Forelimb muscle (tissue), 1 donor: ENCODE measurements at regions not wholly inside any gene's neighbourhood (a gene's known extent, or its start where the extent isn't known, plus 50 kb on each side); places are given as distances from the start of the nearest gene placed in this dataset.
"Not testable (repeated sequence)": the region's sequence is repeated elsewhere in the genome, so short reads cannot be mapped to it uniquely, and the experiment has no call there.

ENCODE experiments used
- DNase-seq: peaks from one replicate; pipeline ENCODE4 v3.0.0-alpha.2; 2013; ENCODE audit warnings: low read depth

- DNase-seq: no peak
Measured at GRCh38 chr2:7145707-7146106, 228.5 kb downstream of the RNF144A start.

- no peak for DNase-seq
Measured at GRCh38 chr2:7146151-7146550, 228.9 kb downstream of the RNF144A start.

- DNase-seq: no peak
Measured at GRCh38 chr2:7154656-7155055, 237.4 kb downstream of the RNF144A start.

- DNase-seq: no peak
Measured at GRCh38 chr2:7161501-7161900, 244.3 kb downstream of the RNF144A start.

- DNase-seq: no peak
Measured at GRCh38 chr2:7165736-7166135, 248.5 kb downstream of the RNF144A start.

- no peak for DNase-seq
Measured at GRCh38 chr2:7167801-7168411, 250.7 kb downstream of the RNF144A start.

- no peak for DNase-seq
Measured at GRCh38 chr2:7169593-7169992, 252.4 kb downstream of the RNF144A start.

- DNase-seq: not testable (repeated sequence)
Measured at GRCh38 chr2:7178996-7179395, 261.8 kb downstream of the RNF144A start.

- DNase-seq: no peak
Measured at GRCh38 chr2:7180638-7181370, 263.6 kb downstream of the RNF144A start.

GRCh38 chr2:7182525-7182924, 265.3 kb downstream of the RNF144A start:
- no peak for DNase-seq

- DNase-seq: no peak
Measured at GRCh38 chr2:7189106-7189505, 271.9 kb downstream of the RNF144A start.

- no peak for DNase-seq
Measured at GRCh38 chr2:7190587-7191324, 273.5 kb downstream of the RNF144A start.

- no peak for DNase-seq
Measured at GRCh38 chr2:7191932-7192331, 274.7 kb downstream of the RNF144A start.

- no peak for DNase-seq
Measured at GRCh38 chr2:7193457-7193856, 276.2 kb downstream of the RNF144A start.

- DNase-seq: no peak
Measured at GRCh38 chr2:7194950-7195349, 277.7 kb downstream of the RNF144A start.

GRCh38 chr2:7196883-7197282, 279.7 kb downstream of the RNF144A start:
- no peak for DNase-seq

- DNase-seq: no peak
Measured at GRCh38 chr2:7201851-7202250, 284.6 kb downstream of the RNF144A start.

GRCh38 chr2:7203056-7203467, 285.9 kb downstream of the RNF144A start:
- peak; percentile 39 for DNase-seq

- DNase-seq: no peak
Measured at GRCh38 chr2:7205151-7205830, 288.1 kb downstream of the RNF144A start.

GRCh38 chr2:7206111-7206810, 289.0 kb downstream of the RNF144A start:
- no peak for DNase-seq

GRCh38 chr2:7207631-7208030, 290.4 kb downstream of the RNF144A start:
- no peak for DNase-seq
